Kidney glomerular epithelial cell (primary cell): ENCODE measurements at regions not wholly inside any gene's neighbourhood (a gene's known extent, or its start where the extent isn't known, plus 50 kb on each side); places are given as distances from the start of the nearest gene placed in this dataset.

ENCODE experiments used
- DNase-seq: peaks from one replicate; lab custom pipeline; 2025; lab: John Stamatoyannopoulos, UW

DNA sequence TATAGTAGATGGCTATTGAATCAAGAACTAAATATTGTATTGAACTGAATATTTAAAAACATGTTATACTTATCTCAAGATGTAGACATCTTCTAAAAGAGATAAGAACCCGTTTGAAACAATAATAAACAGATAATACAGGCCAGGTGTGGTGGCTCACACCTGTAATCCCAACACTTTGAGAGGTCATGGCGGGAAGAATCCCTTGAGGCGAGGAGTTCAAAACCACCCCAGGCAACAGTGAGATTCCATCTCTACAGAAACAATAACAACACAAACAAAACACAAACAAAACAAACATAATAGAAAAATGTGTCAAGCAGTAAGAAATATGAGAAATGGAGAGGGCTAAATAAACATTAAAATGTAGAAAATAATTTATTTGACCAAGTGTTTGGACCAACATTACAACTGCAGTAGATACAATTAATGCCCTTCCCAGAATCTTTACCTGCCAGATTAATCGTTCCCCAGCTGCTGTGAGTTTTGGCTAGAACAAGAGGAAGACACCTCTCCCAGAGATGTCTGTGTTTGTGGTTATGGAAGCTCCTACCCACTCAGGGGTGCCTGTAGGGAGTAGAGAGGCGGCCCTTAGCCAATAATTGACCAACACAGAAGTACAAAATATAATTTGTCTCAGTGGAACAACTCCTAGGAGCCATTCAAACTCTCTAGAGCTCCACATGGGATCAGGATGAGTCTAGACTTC is 111.9 kb upstream of the AGTR1 start:
- no peak for DNase-seq

DNA sequence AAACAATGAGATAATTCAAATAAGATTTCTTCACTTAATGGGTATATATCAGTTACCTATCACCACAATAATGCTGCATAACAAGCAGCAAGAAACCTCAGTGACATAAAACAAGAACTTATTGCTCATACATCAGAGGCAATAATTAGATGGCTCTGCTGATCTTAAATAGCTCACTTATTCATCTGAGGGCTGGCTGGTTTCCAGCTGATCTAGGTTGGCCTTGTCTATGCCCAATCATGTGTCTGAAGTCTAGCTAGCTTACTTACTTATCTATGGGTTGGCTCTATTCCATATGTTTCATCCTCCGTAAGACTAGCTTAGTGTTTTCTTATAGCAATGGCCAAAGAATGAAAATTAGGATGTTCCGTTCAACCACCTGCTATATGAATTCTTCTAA is 109.4 kb upstream of the AGTR1 start:
- no peak for DNase-seq

DNA sequence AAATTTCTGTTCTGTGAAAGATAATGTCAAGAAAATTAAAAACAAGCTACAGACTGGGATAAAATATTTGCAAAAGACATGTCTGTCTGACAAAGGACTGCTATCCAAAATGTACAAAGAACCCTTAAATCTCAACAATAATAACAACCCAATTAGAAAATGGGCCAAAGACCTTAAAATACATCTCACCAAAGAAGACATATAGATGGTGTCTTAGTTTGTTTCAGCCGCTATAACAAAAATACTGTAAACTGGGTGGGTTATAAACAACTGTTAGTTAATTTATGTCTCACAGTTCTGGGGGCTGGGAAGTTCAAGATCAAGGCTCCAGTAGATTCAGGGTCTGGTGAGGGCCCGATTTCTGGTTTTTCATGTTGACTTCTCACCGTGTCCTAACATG is 106.2 kb upstream of the AGTR1 start:
- DNase-seq = no peak

DNA sequence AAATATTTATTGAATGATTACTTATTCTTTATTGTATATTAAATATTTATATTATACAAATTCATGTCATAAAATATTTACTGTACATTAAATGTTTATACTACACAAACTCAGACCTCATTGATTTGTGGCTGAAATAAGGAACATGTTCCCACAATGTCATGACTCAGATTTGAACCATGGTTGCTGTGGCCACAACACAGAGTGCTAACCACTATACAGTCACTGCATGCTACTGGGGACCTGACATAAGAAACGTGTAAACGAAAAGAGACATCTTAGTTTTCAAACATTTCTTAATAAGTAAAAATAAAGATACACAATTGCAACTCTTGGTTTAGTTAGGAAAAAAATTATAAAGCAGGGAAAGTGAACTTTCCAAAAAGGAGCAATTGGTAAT is 99.1 kb upstream of the AGTR1 start:
- no peak for DNase-seq

DNA sequence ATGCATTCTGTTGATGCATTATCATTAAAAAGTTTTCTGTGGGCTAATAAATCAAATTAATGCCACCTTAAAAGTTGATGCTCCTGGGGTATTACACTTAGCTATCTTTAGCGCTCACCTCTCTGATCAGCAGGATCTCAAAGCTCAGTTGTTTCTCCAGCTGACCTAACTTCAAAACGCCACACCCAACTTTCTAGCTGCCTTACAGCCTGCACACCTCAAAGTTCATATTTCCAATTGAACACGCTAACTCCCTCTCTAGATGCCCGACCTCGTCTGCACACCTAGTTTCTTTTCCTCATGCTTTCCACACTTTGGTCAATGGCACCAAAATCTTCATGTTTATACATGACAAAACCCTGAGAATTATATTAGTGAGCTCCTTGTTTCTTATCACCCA is 98.2 kb upstream of the AGTR1 start:
- DNase-seq = no peak

DNA sequence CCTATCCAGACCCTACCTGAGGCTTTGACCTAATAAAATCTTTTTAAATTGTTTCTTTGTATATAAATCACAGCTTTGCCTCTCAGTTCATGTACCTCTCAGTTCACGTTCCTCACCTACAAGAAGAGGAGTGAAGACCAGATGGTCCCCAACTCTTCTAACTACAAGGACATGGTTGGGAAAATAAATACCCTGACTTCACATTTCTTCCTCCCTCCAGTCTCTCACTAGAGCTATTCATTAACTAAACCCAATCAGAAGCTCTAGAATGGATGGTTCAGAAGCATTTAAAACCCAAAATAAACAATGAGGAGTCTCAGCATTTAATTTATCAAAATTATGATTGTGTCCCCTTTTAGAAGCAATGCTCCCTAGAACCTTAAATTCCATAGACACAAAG is 97.3 kb upstream of the AGTR1 start:
- no peak for DNase-seq

DNA sequence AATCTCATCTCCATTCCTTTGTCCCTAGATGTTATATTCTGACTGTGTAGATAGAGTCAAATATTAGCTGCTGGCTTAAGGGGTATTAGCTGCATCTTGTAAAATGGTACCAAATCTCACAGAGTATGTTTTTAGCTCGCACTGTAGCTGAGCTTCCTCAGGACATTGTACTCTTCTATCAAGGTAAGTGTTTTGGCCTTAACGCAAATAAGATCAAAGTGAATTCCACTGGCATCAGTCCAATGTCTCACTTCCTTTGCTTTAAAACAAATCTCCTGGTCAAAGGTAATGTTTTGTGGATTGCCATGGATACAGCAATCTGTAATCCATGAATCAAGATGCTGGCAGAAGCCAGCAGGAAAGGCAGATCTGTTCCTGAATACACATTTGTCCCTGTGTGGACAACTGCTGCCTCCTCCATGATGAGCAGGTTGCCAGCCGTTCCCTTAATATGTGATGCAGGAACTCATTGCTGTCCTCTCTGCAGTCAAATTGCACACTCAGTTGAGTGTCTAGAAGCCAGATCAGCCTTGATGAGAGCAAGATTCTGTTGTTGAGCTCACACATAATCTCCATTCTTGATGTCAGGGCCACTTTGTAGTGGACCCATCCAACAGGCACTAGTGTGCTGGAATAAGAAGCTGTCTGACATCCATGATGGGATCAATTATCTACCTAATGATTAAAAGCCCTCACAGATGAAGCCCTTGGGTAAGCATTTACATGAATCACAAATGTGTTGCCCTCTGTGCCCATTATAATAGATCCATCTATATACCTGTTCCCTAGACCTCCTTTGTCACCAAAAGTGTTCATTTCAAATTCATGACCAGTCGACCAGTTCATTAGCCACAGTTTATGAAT is 96.6 kb upstream of the AGTR1 start:
- DNase-seq = peak; percentile 45

DNA sequence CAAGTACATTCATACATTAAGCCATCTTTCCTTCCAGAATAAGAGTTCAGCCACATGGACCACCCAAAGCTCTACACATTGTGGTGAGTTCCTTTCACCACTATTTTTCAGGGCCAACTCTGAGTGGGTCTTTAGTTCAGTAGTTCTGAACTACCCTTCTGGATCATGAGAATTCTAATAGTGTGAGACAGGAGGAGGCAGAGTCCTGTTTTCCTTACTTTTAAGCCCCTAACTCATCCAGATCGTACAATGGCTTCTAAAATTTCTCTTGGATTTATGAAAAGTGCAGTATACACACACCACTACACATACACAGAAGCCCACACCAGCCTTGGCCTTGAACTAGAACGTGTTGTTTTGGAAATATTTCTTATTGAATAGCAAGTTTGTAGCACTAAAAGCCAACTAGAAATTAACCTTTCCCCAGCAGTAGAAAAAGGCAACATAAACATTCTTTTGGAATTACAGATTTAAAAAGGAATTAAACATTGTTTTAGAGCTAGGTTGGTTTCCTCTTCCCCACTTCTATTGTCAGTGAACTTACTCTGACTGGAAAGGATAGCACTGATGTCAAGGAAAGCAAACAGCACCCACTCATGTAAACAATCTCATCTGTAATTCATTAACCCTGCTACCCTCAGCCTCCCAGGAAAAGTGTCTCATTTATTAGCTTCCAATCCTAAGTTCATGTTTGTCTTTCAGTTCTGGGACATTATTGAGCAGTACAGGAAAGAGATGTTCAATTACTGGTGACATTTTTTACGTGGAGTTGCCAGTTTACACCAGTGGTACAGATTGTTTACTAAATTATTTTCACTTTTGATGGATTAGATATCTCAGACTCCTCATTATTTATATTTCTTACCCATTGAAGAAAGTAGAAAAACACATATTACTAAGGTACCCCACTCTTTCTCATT is 95.7 kb upstream of the AGTR1 start:
- peak; percentile 90 for DNase-seq

DNA sequence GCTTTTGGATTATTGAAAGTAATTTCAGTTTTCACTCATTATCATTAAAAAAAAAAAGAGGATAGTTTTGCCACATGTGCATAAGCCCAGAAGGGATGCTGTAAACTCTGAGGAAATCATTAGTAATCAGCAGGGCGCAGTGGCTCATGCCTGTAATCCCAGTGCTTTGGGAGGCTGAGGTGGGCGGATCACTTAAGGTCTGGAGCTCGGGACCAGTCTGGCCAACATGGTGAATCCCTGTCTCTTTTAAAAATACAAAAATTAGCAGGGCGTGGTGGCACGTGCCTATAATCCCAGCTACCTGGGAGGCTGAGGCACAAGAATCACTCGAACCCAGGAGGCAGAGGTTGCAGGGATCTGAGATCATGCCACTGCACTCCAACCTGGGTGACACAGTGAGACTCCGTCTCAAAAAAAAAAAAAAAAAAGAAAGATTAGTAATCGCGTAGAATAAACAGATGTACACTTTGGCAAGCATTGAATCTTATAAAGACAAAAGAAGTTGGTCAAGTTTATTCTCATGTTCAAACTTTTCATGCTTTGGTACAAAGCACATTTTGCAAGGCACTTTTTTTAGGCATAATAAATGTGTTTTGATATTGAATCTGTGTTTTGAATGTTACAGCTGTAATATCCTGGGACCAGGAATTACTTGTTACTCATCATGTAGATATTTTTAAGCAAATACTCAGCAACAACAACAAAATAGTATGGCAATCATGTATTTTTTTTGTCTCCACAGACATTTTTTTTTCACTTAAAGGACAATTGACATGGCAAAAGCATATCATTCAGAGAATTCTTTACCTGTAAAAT is 93.2 kb upstream of the AGTR1 start:
- no peak for DNase-seq

DNA sequence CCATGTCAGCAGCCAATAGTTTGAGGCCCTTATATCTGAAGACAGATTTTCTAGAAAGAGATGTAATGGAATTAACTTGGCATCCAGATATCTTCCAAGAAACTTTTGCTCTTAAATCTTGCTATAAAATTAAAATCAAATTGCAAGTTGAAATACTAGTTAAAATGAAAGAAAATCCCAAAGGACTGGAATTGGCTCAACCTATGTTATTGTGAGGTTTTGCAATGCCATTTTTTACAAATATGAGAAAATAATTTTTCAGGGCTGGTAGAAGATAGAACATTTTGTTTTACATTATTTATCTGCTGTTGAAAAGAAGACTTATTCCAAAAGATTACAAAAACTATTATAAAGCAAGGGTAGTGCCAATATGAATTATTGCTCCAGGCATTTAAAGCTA is 92.2 kb upstream of the AGTR1 start:
- no peak for DNase-seq

DNA sequence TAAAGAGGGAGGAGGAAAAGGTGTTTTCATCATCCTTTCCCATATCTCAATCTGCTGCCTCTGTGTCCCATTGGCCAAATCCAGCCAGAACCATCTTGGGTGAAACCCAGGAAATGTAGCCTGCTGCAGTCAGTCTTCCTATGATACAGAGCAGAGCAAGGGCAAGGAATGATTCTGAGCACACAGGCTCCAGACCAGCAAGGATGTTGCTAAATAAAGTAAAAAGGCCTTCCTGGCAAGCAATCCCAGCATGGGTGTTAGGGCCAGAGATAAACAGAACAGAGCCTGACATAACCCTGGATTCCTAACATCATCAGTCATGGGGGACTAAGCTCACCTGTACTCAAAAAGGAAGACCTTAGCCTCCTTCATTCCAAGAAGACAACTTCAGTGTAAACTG is 90.7 kb upstream of the AGTR1 start:
- DNase-seq = no peak

DNA sequence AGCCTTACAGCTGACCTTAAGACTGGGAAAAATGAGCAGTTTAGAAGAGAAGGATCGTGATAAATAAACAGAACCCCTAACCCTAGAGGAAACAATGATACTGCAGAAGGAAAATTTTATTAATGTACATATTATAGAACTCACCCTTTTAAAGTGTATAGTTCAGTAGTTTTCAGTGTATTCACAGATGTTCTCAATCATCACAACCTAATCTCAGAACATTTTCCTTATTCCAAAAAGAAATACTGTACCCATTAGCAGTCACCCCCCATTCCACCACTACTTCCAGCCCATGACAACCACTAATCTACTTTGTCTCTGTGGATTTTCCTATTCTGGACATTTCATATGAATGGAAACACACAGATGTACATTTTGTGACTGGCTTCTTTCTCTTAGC is 90.2 kb upstream of the AGTR1 start:
- no peak for DNase-seq

DNA sequence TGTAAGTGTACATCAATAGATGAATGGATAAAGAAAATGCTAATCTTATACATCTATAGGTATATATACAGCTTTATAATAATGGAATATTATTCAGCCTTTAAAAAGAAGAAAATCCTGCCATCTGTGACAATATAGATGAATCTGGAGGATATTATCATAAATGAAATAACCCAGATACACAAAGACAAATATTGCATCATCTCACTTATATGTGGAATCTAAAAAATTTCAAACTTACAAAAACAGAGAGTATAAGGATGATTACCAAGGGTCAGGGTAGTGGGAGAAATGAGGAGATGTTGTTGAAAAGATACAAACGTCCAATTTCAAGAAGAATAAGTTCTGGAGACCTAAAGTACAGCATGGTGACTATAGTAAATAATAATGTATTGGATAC is 85.4 kb upstream of the AGTR1 start:
- DNase-seq = no peak

DNA sequence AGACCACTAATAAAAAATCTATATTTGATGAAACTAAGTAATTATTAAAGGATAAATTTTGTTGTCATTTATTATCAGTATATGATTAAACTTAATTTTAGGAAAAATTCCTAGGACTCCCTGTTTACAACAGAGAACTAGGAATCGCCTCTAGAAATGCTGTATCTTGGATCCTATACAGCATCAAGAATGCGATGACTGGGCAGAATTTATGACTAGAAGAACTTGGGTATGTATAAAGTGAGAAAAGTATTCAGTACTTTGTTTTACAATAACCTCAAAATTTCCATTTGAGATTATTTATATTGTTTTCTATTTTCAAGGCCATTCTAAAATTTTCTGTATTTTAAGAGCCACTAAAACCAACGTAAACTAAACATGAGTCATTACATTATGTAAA is 82.3 kb upstream of the AGTR1 start:
- DNase-seq = no peak

DNA sequence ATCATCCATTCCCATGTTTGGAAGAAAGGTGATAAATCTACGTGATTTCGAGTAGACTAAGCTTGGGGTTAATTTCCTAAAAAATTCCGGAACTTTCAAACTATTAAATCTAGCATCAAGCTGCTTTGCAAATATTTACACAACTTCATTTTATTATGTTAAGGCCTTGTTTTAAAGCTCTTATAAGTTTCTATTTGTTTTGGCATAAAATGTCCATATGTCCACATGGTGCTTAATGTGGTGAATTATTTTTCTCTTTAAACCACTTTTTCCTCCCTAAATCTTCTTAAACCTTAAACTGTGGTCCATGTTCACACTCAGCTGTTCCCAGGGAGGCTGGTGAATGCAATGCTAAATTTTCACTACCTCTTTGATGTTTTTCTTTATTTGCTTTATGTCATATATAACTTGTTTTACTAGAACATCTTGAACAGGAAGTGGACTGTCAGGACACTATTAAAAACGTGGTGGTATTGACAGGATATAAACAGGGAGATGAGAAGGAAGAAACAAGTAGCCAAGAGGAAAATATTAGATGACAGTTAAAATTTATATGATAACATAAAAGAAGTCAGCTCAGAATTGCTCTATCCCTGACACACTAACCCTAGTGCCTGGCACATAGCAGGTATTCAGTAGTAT is 72.5 kb upstream of the AGTR1 start:
- no peak for DNase-seq

DNA sequence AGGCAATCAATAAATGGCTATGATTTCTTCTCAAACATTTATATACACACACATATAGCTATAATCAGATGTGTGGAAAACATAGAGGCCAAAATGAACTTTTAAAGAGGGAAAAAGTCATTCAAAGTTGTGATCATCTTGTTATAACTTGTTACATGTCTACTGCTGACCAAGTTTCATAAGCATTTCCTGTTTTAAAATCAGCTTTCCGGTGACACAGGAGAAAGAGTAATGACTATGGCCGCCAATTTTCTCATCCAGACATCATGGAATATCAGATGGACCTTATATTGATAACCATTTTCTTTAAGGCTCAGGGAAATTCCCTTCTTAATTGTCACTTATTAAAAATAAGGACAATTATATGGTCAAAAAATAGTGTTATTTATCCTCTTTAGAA is 71.7 kb upstream of the AGTR1 start:
- no peak for DNase-seq

DNA sequence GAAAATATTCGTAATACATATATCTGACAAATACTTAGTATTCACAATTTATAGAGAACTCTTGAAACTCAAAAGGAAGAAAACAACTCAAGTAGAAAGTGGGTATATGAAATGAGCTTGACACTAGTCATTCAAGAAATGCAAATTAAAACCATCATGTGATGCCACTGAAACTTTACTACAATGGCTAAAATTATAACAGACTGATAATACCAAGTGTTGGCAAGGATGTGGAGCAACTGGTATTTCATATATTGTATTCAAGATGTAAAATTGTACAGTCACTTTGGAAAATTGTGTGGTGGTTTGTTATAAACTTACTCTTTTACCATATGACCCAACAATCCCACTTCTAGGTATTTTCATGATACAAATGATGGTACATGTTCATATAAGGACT is 68.7 kb upstream of the AGTR1 start:
- DNase-seq = no peak

DNA sequence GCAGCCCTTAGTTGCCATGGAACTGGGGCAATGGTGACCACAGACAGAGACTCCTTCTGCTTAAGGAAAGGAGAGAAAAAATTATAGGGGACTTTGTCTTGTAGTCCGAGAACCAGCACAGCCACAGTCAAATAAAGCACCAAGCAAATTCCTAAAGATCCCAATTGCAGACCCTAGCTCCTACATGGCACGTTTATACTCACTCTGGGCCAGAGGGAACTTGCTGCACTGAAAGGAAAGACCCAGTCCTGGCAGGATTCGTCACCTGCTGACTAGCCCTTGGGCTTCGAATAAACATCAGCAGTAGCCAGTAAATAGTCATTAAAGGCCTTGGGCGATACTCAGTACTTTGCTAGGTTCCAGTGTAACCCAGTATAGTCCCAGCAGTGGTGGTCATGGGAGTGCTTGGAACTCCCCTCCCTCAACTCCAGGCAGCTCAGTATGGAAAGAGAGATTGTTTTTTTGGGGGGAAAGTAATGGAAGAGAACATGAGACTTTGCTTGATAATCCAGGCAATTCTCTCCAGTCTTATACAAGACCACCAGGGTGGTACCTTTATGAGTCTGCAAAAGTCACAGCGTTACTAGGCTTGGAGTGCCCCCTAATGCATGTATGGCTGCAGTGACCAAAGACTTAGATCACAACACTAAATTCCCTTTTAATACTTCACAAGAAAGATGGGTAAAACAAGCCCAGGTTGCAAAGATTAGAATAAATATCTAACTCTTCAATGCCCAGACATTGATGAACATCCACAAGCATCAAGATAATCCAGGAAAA is 66.4 kb upstream of the AGTR1 start:
- peak; percentile 2 for DNase-seq

DNA sequence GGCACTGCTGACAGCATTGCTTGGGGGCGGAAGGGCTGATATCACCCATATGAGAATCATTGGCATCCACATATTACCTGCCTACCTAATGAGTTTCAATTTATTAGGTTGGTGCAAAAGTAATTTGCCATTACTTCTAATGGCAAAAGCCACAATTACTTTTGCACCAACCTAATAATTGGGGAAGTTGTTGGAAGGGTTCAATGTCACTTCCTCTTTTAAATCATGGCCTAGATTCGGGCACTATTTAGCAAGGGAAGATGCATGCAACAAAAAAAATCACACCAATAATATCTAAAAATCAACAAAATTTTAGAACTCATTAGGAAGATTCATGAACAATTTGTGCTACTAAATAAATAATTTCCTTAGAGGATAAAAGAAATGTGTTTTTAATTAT is 56.0 kb upstream of the AGTR1 start:
- DNase-seq = no peak

DNA sequence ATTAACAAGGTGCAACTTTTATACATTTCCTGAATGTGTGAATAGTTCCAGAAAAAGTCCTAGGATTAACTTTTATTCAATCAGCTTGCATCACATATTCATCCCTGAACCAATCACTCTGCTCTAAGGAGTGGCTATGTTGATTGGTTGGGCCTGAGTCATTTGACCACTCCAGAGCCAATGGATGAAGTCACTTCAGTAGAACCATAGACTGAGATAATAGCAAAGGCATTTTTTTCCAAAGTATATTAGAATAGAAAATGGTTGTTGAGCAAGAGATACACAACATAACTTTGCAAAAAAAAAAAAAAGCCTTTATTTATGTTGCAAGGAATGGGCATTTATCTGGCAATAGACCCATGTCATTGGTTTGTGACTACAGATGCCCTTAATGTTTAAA is 55.5 kb upstream of the AGTR1 start:
- DNase-seq = no peak
